WTC11 (cell line): ENCODE measurements at regions not wholly inside any gene's neighbourhood (a gene's known extent, or its start where the extent isn't known, plus 50 kb on each side); places are given as distances from the start of the nearest gene placed in this dataset.

Source experiments
- ATAC-seq: fragments of 200-7000 bp; cut with Tn5 transposase; 2 replicates; pipeline ENCODE4 v1.10.0; 2021; ENCODE audit warnings: mild to moderate bottlenecking, moderate library complexity
- CTCF ChIA-PET: fragments of 300-600 bp; sonication (Branson Sonifier 250); formaldehyde crosslinking; loops from one replicate; lab custom pipeline; 2021; ENCODE audit warnings: antibody characterized with exemption; lab: Charles Lee
- POLR2A ChIA-PET: fragments of 350-600 bp; sonication (Branson Sonifier 250); formaldehyde crosslinking; loops from one replicate; lab custom pipeline; 2021; ENCODE audit warnings: antibody characterized with exemption; lab: Charles Lee
- DNase-seq: peaks from one replicate; pipeline ENCODE4 v3.0.0; 2021; ENCODE audit warnings: low spot score
- H3K27ac Mint-ChIP-seq: 2 replicates; pipeline ENCODE4 v1.8.0; 2021; ENCODE audit warnings: mixed read lengths
- H3K27me3 Mint-ChIP-seq: 2 replicates; pipeline ENCODE4 v1.8.0; 2021; ENCODE audit warnings: low read depth, mild to moderate bottlenecking, moderate library complexity, mixed read lengths
- H3K36me3 Mint-ChIP-seq: 2 replicates; pipeline ENCODE4 v1.8.0; 2021; ENCODE audit warnings: mixed read lengths
- H3K4me1 Mint-ChIP-seq: 2 replicates; pipeline ENCODE4 v1.8.0; 2022; ENCODE audit warnings: mixed read lengths
- H3K4me3 Mint-ChIP-seq: 2 replicates; pipeline ENCODE4 v1.8.0; 2021; ENCODE audit warnings: mild to moderate bottlenecking, moderate library complexity, mixed read lengths
- H3K9me3 Mint-ChIP-seq: 2 replicates; pipeline ENCODE4 v1.8.0; 2021; ENCODE audit warnings: mixed read lengths
- AR ChIP-seq: fragments of 250-450 bp; sonication (Bioruptor Pico); IDR thresholded peaks from 2 replicates; pipeline ENCODE4 v1.9.0; 2021; ENCODE audit warnings: mild to moderate bottlenecking
- ATF1 ChIP-seq: sonication (generic); formaldehyde crosslinking; IDR thresholded peaks from 2 replicates; pipeline ENCODE4 v1.8.1; 2023; ENCODE audit warnings: mild to moderate bottlenecking, moderate library complexity, missing genetic modification reagents
- E2F1 ChIP-seq: sonication (generic); formaldehyde crosslinking; IDR thresholded peaks from 2 replicates; pipeline ENCODE4 v1.8.0; 2022; ENCODE audit warnings: mild to moderate bottlenecking, missing genetic modification reagents
- ETV6 ChIP-seq: sonication (generic); formaldehyde crosslinking; IDR thresholded peaks from 2 replicates; pipeline ENCODE4 v1.8.1; 2022; ENCODE audit warnings: mild to moderate bottlenecking, missing genetic modification reagents
- FOXK1 ChIP-seq: sonication (generic); formaldehyde crosslinking; IDR thresholded peaks from 2 replicates; pipeline ENCODE4 v1.8.0; 2022; ENCODE audit warnings: mild to moderate bottlenecking, moderate library complexity, missing genetic modification reagents
- FOXP1 ChIP-seq: sonication (generic); formaldehyde crosslinking; IDR thresholded peaks from 2 replicates; pipeline ENCODE4 v1.8.0; 2022; ENCODE audit warnings: missing genetic modification reagents, mild to moderate bottlenecking, moderate library complexity, borderline replicate concordance
- JAZF1 ChIP-seq: fragments of 250-450 bp; sonication (Bioruptor Pico); IDR thresholded peaks from 2 replicates; pipeline ENCODE4 v1.9.0; 2021; ENCODE audit warnings: moderate library complexity, mild to moderate bottlenecking, inconsistent platforms
- MYBL2 ChIP-seq: sonication (generic); formaldehyde crosslinking; IDR thresholded peaks from 2 replicates; pipeline ENCODE4 v1.8.1; 2023; ENCODE audit warnings: mild to moderate bottlenecking, moderate library complexity, missing genetic modification reagents
- NFYB ChIP-seq: sonication (generic); formaldehyde crosslinking; conservative IDR thresholded peaks from 2 replicates; pipeline ENCODE4 v1.8.0; 2022; ENCODE audit warnings: low read depth, missing genetic modification reagents
- NR1H2 ChIP-seq: sonication (generic); formaldehyde crosslinking; IDR thresholded peaks from 2 replicates; pipeline ENCODE4 v1.9.0; 2021; ENCODE audit warnings: mild to moderate bottlenecking, moderate library complexity, missing genetic modification reagents
- NR3C1 ChIP-seq: sonication (generic); formaldehyde crosslinking; conservative IDR thresholded peaks from 2 replicates; pipeline ENCODE4 v1.8.1; 2023; ENCODE audit warnings: low read depth, mild to moderate bottlenecking, missing genetic modification reagents
- SOX15 ChIP-seq: fragments of 250-450 bp; sonication (Bioruptor Pico); IDR thresholded peaks from 2 replicates; pipeline ENCODE4 v1.9.0; 2021; ENCODE audit warnings: mild to moderate bottlenecking
- TEAD4 ChIP-seq: sonication (generic); formaldehyde crosslinking; IDR thresholded peaks from 2 replicates; pipeline ENCODE4 v1.8.0; 2022; ENCODE audit warnings: mild to moderate bottlenecking, missing genetic modification reagents
- USF2 ChIP-seq: sonication (generic); formaldehyde crosslinking; IDR thresholded peaks from 2 replicates; pipeline ENCODE4 v1.8.1; 2023; ENCODE audit warnings: mild to moderate bottlenecking, missing genetic modification reagents, moderate library complexity
- ZBTB21 ChIP-seq: sonication (generic); formaldehyde crosslinking; IDR thresholded peaks from 2 replicates; pipeline ENCODE4 v1.8.1; 2023; ENCODE audit warnings: mild to moderate bottlenecking, missing genetic modification reagents, borderline replicate concordance
- ZNF232 ChIP-seq: sonication (generic); formaldehyde crosslinking; IDR thresholded peaks from 2 replicates; pipeline ENCODE4 v1.8.0; 2022; ENCODE audit warnings: mild to moderate bottlenecking, missing genetic modification reagents
- ZNF263 ChIP-seq: sonication (generic); formaldehyde crosslinking; IDR thresholded peaks from 2 replicates; pipeline ENCODE4 v1.8.1; 2022; ENCODE audit warnings: low read depth, mild to moderate bottlenecking, moderate library complexity, missing genetic modification reagents
- ZNF425 ChIP-seq: fragments of 250-450 bp; sonication (Bioruptor Pico); conservative IDR thresholded peaks from 2 replicates; pipeline ENCODE4 v1.9.0; 2021; ENCODE audit warnings: mild to moderate bottlenecking
- ZNF512 ChIP-seq: sonication (generic); formaldehyde crosslinking; IDR thresholded peaks from 2 replicates; pipeline ENCODE4 v1.8.1; 2022; ENCODE audit warnings: missing genetic modification reagents, borderline replicate concordance
- ZNF671 ChIP-seq: fragments of 250-450 bp; sonication (Bioruptor Pico); IDR thresholded peaks from 2 replicates; pipeline ENCODE4 v1.8.0; 2021; ENCODE audit warnings: mild to moderate bottlenecking
- ZSCAN18 ChIP-seq: fragments of 250-450 bp; sonication (Bioruptor Pico); IDR thresholded peaks from 2 replicates; pipeline ENCODE4 v2.1.2; 2022; ENCODE audit warnings: mild to moderate bottlenecking, moderate library complexity

- TF ChIP-seq JAZF1: no peak
- TF ChIP-seq ZNF671: no peak
- no peak for TF ChIP-seq AR (CRISPR knock-in tag)
Measured at GRCh38 chr6:112568066-112568465, 220.9 kb downstream of the RFPL4B start (continued).

- no peak for DNase-seq
- ATAC-seq: no peak
- TF ChIP-seq USF2 (no peak), ATF1 (no peak), MYBL2 (CRISPR knock-in tag) (no peak), SOX15 (CRISPR knock-in tag) (no peak), FOXP1 (CRISPR knock-in tag) (no peak), TEAD4 (no peak), ZSCAN18 (no peak), FOXK1 (CRISPR knock-in tag) (no peak), ETV6 (CRISPR knock-in tag) (no peak), ZNF263 (CRISPR knock-in tag) (no peak), E2F1 (CRISPR knock-in tag) (no peak), ZNF512 (CRISPR knock-in tag) (no peak), NFYB (CRISPR knock-in tag) (no peak), NR3C1 (CRISPR knock-in tag) (no peak), NR1H2 (CRISPR knock-in tag) (no peak), ZBTB21 (CRISPR knock-in tag) (no peak), ZNF425 (CRISPR knock-in tag) (no peak), ZNF232 (CRISPR knock-in tag) (no peak)
- TF ChIP-seq, all 79 proteins: peak for 0
Measured at GRCh38 chr6:112571488-112572270, 224.5 kb downstream of the RFPL4B start.

More at GRCh38 chr6:112571488-112572270, 224.5 kb downstream of the RFPL4B start:
- no peak overlapping the region for H3K4me3 Mint-ChIP-seq
- no peaks in the 10 kb centered on the region for H3K36me3 Mint-ChIP-seq
- H3K27ac Mint-ChIP-seq: no peak overlapping the region
- ChIA-PET CTCF (no interaction called here), POLR2A (interaction anchor here (0.6 kb wide), 1 partner anchor 213 kb away, joined by 5 read pairs; no protein-coding TSS in a partner anchor)
- H3K9me3 Mint-ChIP-seq: no peaks in the 10 kb centered on the region
- H3K27me3 Mint-ChIP-seq: no peaks in the 10 kb centered on the region
- no peaks in the 10 kb centered on the region for H3K4me1 Mint-ChIP-seq
